Ascending aorta (tissue), 2 donors: ENCODE measurements at regions not wholly inside any gene's neighbourhood (a gene's known extent, or its start where the extent isn't known, plus 50 kb on each side); places are given as distances from the start of the nearest gene placed in this dataset.

ENCODE experiments used
- DNase-seq, 2 donors: peaks; one replicate each; pipeline ENCODE4 v3.0.0-alpha.2; 2019; ENCODE audit warnings: low spot score in 2 of 2
- H3K27ac ChIP-seq, 2 donors: fragments of 200-600 bp; sonication (generic); one replicate each; pipeline ENCODE4 v1.5.1; 2016 to 2017; ENCODE audit warnings: mild to moderate bottlenecking in 1 of 2
- H3K27me3 ChIP-seq: fragments of 200-600 bp; sonication (generic); one replicate; pipeline ENCODE4 v1.5.1; 2017
- H3K36me3 ChIP-seq, 2 donors: fragments of 200-600 bp; sonication (generic); one replicate each; pipeline ENCODE4 v1.5.1; 2016
- H3K4me1 ChIP-seq, 2 donors: fragments of 200-600 bp; sonication (generic); one replicate each; pipeline ENCODE4 v1.5.1; 2016 to 2017; ENCODE audit warnings: mild to moderate bottlenecking in 1 of 2
- H3K4me3 ChIP-seq, 2 donors: fragments of 200-600 bp; sonication (generic); one replicate each; pipeline ENCODE4 v1.5.1; 2016 to 2017; ENCODE audit warnings: mild to moderate bottlenecking in 1 of 2
- H3K9me3 ChIP-seq, 2 donors: fragments of 200-600 bp; sonication (generic); one replicate each; pipeline ENCODE4 v1.5.1; 2016
- intact Hi-C: fragments of 100-400 bp; cut with DNase I; formaldehyde crosslinking; loops from one replicate; pipeline ENCODE4 v1.15.1; 2023
- TF ChIP-seq, protein P1 (sequence below), 3 experiments: fragments of 200-600 bp in 2 of 3; fragments of 450-650 bp in 1 of 3; sonication (generic) in 2 of 3; IDR thresholded peaks; one replicate each; pipeline ENCODE4 v1.5.1; 2016 to 2019; ENCODE audit warnings: antibody characterized with exemption in 3 of 3, mild to moderate bottlenecking in 1 of 3, moderate library complexity in 1 of 3

DNA sequence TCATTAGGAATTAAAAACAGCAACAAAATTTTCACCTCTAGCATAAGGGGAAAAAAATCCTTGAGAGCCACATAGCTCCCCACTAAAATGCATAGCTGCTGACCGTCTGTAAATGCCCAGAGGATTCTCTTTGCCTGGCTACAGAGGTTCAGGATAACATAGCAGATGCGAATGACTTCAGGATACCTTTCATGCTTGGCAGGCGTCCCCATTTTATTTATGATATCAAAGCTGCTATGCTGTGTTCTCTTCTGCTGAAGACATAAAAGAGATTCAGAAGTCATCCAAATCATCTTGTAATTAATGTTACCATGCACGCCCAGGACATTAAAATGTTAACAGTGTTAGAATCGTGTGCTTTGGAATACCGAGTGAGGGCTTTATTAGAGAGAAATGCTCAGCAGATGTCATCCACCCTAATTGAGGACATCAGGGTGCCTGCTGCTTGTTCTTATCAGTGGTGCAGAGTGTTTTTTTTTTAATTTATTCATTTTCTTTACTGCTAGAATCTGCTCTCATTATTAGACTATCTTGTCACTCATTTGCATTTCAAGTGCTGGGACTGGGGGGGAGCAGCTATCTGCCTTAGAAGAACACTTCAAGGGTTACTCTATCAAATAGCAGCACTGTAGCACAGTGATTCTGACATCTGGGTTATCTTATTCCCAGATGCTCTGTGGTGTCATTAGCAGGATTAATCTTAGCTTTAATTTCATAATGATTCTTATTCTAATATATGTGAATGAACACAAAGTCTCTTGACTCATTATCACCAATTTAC, 139.5 kb downstream of the ZNF326 start:
- H3K36me3 ChIP-seq, result no peaks in the 10 kb centered on the region
- intact Hi-C loops, result loop anchor here (10.0 kb wide), 2 partner anchors 160 to 830 kb away; no protein-coding TSS in a partner anchor
- no peak for DNase-seq
- TF ChIP-seq, protein P1, sequence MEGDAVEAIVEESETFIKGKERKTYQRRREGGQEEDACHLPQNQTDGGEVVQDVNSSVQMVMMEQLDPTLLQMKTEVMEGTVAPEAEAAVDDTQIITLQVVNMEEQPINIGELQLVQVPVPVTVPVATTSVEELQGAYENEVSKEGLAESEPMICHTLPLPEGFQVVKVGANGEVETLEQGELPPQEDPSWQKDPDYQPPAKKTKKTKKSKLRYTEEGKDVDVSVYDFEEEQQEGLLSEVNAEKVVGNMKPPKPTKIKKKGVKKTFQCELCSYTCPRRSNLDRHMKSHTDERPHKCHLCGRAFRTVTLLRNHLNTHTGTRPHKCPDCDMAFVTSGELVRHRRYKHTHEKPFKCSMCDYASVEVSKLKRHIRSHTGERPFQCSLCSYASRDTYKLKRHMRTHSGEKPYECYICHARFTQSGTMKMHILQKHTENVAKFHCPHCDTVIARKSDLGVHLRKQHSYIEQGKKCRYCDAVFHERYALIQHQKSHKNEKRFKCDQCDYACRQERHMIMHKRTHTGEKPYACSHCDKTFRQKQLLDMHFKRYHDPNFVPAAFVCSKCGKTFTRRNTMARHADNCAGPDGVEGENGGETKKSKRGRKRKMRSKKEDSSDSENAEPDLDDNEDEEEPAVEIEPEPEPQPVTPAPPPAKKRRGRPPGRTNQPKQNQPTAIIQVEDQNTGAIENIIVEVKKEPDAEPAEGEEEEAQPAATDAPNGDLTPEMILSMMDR (IDR thresholded peaks at IDR 0.05), result no peak
- no peak overlapping the region for H3K4me3 ChIP-seq
- H3K27me3 ChIP-seq, result no peaks in the 10 kb centered on the region
- H3K9me3 ChIP-seq, result no peaks in the 10 kb centered on the region
- peaks cover 0 to 3% of the 10 kb centered on the region in 2 donors for H3K4me1 ChIP-seq
- no peak overlapping the region for H3K27ac ChIP-seq

DNA sequence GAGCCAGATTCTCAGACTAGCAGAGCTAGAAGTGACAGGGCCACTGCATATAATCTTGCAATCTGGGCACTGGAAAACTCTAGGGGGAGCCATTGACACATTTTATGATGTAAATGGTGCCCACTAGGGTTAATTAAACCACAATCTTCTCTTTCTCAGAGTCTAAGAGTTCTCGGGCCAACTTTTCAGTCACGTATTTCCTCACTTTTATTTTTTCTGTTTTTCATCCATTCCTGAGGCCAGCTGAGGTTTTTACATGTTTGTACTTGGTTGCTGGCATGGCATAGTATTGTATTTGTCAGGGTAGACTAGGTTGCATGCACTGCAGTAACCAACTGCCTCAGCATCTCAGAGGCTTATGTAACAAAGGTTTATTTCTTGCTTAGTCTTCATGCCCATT, 138.2 kb downstream of the ZNF326 start:
- H3K27ac ChIP-seq, result no peak overlapping the region
- H3K4me3 ChIP-seq, result no peak overlapping the region
- intact Hi-C loops, result loop anchor here (2.0 to 10.0 kb wide), 3 partner anchors 162 to 1032 kb away; no protein-coding TSS in a partner anchor
- no peaks in the 10 kb centered on the region for H3K9me3 ChIP-seq
- peaks cover 0 to 3% of the 10 kb centered on the region in 2 donors for H3K4me1 ChIP-seq
- H3K27me3 ChIP-seq, result no peaks in the 10 kb centered on the region
- TF ChIP-seq, protein P1 (IDR thresholded peaks at IDR 0.05), result peak; percentile 22 to 65 (median 38)
- no peaks in the 10 kb centered on the region for H3K36me3 ChIP-seq
- DNase-seq, result peak in 1 of 2 donors; percentile 70

DNA sequence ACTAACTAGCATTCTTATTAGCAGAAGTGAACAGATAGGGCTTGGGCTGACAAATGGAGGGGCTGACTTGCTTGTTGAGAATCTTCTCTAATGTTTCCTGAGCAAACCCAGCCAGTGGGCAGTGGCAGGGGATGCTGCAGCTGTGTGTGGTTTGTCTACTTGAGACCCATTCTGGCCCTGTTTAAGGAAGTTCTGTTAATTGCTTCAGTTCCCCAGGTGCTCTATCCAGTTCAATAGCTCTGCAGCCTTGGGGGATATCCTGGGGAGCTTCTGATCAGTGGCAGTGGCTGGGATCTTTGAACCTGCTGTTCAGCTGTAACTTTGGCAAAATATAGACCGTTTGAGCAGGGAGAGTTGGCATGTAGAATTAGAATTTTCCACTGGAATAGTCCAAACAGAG, 137.4 kb downstream of the ZNF326 start:
- TF ChIP-seq, protein P1 (IDR thresholded peaks at IDR 0.05), result no peak
- intact Hi-C loops, result loop anchor here (2.0 to 10.0 kb wide), 3 partner anchors 162 to 1032 kb away; no protein-coding TSS in a partner anchor
- no peaks in the 10 kb centered on the region for H3K27me3 ChIP-seq
- H3K27ac ChIP-seq, result no peak overlapping the region
- no peak for DNase-seq
- peaks cover 0 to 3% of the 10 kb centered on the region in 2 donors for H3K4me1 ChIP-seq
- H3K36me3 ChIP-seq, result no peaks in the 10 kb centered on the region
- H3K4me3 ChIP-seq, result no peak overlapping the region
- no peaks in the 10 kb centered on the region for H3K9me3 ChIP-seq

DNA sequence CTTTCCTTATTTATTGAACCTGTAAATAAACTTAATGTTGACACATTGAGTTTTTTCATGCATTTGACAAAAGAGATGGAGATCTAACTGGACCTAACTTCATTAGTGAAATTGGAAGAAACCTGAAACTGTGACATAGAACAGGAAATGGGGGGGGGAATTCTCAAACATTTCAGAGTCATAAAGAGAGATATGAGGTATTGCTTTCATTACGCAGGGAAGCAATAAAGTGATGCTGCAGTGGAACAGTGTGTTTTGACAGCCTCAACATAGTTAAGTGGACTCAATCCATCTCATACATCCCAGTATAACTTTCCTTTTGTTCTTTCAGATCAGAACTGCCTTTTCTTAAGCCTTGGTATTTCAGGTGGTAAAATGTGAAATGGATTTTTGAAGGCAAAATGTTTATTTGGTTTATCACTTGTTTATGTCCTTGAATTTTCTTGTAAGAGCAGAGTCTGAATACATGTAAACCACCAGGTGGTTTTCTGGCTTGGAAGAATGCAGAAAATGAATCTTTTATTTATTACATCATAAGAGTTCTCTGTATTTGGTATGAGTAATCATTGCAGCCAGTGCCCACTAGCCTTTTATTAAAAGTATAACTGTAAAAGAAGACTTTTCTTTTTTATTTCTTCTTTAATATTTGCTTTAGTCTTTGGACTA, 132.5 kb downstream of the ZNF326 start:
- no peak overlapping the region for H3K4me3 ChIP-seq
- H3K27me3 ChIP-seq, result no peaks in the 10 kb centered on the region
- TF ChIP-seq, protein P1 (IDR thresholded peaks at IDR 0.05), result no peak
- H3K9me3 ChIP-seq, result no peaks in the 10 kb centered on the region
- intact Hi-C loops, result no loop called here
- DNase-seq, result no peak
- H3K27ac ChIP-seq, result no peak overlapping the region
- no peaks in the 10 kb centered on the region for H3K36me3 ChIP-seq
- H3K4me1 ChIP-seq, result no peaks in the 10 kb centered on the region

DNA sequence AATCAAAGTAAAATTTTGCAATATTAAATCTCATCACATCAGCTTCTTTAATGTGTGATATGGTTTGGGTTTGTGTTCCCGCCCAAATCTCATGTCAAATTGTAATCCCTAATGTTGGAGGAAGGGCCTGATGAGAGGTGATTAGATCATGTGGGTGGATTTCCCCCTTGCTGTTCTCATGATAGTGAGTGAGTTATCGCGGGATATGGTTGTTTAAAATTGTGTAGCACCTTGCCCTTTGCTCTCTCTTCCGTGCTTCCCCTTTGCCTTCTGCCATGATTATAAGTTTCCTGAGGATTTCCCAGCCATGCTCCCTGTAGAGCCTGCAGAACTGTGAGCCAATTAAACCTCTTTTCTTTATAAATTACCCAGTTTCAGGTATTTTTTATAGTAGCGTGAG, 131.9 kb downstream of the ZNF326 start:
- TF ChIP-seq, protein P1 (IDR thresholded peaks at IDR 0.05), result no peak
- Histone ChIP-seq H3K9me3 (no peaks in the 10 kb centered on the region), H3K27ac (no peak overlapping the region), H3K27me3 (no peaks in the 10 kb centered on the region), H3K36me3 (no peaks in the 10 kb centered on the region), H3K4me1 (no peaks in the 10 kb centered on the region), H3K4me3 (no peak overlapping the region)
- intact Hi-C loops, result no loop called here
- no peak for DNase-seq
